TTC549 (cell line): ENCODE measurements at regions not wholly inside any gene's neighbourhood (a gene's known extent, or its start where the extent isn't known, plus 50 kb on each side); places are given as distances from the start of the nearest gene placed in this dataset.

ENCODE experiments used
- FAIRE-seq: peaks from 2 replicates; lab custom pipeline; 2012; peaks lifted over from hg19 to GRCh38; lab: Jason Lieb, UNC

- FAIRE-seq, result no peak
Observed at GRCh38 chr4:23166919-23167318, 474.2 kb downstream of the GBA3 start.

- FAIRE-seq, result no peak
Observed at GRCh38 chr4:23166407-23166806, 473.7 kb downstream of the GBA3 start.

- FAIRE-seq, result no peak
Observed at GRCh38 chr4:23165669-23166068, 472.9 kb downstream of the GBA3 start.

- FAIRE-seq, result no peak
Observed at GRCh38 chr4:23163647-23164436, 471.1 kb downstream of the GBA3 start.

GRCh38 chr4:23162275-23162674, 469.5 kb downstream of the GBA3 start:
- FAIRE-seq, result no peak

- no peak for FAIRE-seq
Observed at GRCh38 chr4:23161787-23162186, 469.1 kb downstream of the GBA3 start.

GRCh38 chr4:23153076-23153475, 460.3 kb downstream of the GBA3 start:
- FAIRE-seq, result no peak

GRCh38 chr4:23149815-23150214, 457.1 kb downstream of the GBA3 start:
- no peak for FAIRE-seq

- no peak for FAIRE-seq
Observed at GRCh38 chr4:23144707-23145106, 452.0 kb downstream of the GBA3 start.

- FAIRE-seq, result no peak
Observed at GRCh38 chr4:23135792-23136645, 443.3 kb downstream of the GBA3 start.

- no peak for FAIRE-seq
Observed at GRCh38 chr4:23134331-23134730, 441.6 kb downstream of the GBA3 start.

- FAIRE-seq, result no peak
Observed at GRCh38 chr4:23130845-23131244, 438.1 kb downstream of the GBA3 start.

- FAIRE-seq, result no peak
Observed at GRCh38 chr4:23125118-23125517, 432.4 kb downstream of the GBA3 start.

GRCh38 chr4:23122666-23123400, 430.1 kb downstream of the GBA3 start:
- FAIRE-seq, result no peak

- no peak for FAIRE-seq
Observed at GRCh38 chr4:23120374-23120773, 427.6 kb downstream of the GBA3 start.

- no peak for FAIRE-seq
Observed at GRCh38 chr4:23117826-23118225, 425.1 kb downstream of the GBA3 start.

- no peak for FAIRE-seq
Observed at GRCh38 chr4:23114538-23114937, 421.8 kb downstream of the GBA3 start.

GRCh38 chr4:23113104-23113503, 420.4 kb downstream of the GBA3 start:
- FAIRE-seq, result no peak

- no peak for FAIRE-seq
Observed at GRCh38 chr4:23106516-23106915, 413.8 kb downstream of the GBA3 start.

GRCh38 chr4:23105759-23106370, 413.1 kb downstream of the GBA3 start:
- FAIRE-seq, result no peak

- FAIRE-seq, result no peak
Observed at GRCh38 chr4:23097251-23097650, 404.5 kb downstream of the GBA3 start.

GRCh38 chr4:23091711-23092110, 399.0 kb downstream of the GBA3 start:
- FAIRE-seq, result no peak

GRCh38 chr4:23085249-23085568, 392.5 kb downstream of the GBA3 start:
- FAIRE-seq, result no peak
